ENCODE measurements at regions not wholly inside any gene's neighbourhood (a gene's known extent, or its start where the extent isn't known, plus 50 kb on each side); places are given as distances from the start of the nearest gene placed in this dataset.
"Not testable (repeated sequence)": the region's sequence is repeated elsewhere in the genome, so short reads cannot be mapped to it uniquely, and the experiment has no call there.

- not testable (repeated sequence) for TF ChIP-seq POLR2A (IDR thresholded peaks at IDR 0.05; ENCODE audit: borderline replicate concordance, extremely low read depth, insufficient read depth, insufficient read length); EZH2 (IDR thresholded peaks at IDR 0.05); SIN3A (IDR thresholded peaks at IDR 0.05; ENCODE audit: low read depth); CTCF (IDR thresholded peaks at IDR 0.05 in 2 of 3, conservative IDR thresholded peaks at IDR 0.05 in 1 of 3; ENCODE audit: borderline replicate concordance in 1 of 3, insufficient read depth in 1 of 3, low read depth in 2 of 3, low read length in 2 of 3); REST (IDR thresholded peaks at IDR 0.05; ENCODE audit: low read depth); SRF (IDR thresholded peaks at IDR 0.05; ENCODE audit: low read depth); FOSL1 (IDR thresholded peaks at IDR 0.05; ENCODE audit: low read depth); POLR2AphosphoS5 (IDR thresholded peaks at IDR 0.05; ENCODE audit: low read depth, low read length); YY1 (IDR thresholded peaks at IDR 0.05; ENCODE audit: extremely low read depth, insufficient replicate concordance, low read depth, low read length); ZNF274 (IDR thresholded peaks at IDR 0.05; ENCODE audit: low read depth, low read length); RAD21 (IDR thresholded peaks at IDR 0.05; ENCODE audit: low read depth); ZFX (IDR thresholded peaks at IDR 0.05)
These were observed 551.5 kb downstream of the RAB38 start for GRCh38 chr11:87623531-87624365.

All from HCT116 (cell line).